GM20431 (cell line): ENCODE measurements at regions not wholly inside any gene's neighbourhood (a gene's known extent, or its start where the extent isn't known, plus 50 kb on each side); places are given as distances from the start of the nearest gene placed in this dataset.

Source experiments
- in situ Hi-C: fragments of 300-500 bp; cut with MseI, MboI; formaldehyde crosslinking; loops from one replicate; pipeline ENCODE4 v1.15.0; 2020; ENCODE audit warnings: low sequenced_read_pairs; ENCODE audit not compliant: unreplicated experiment

- in situ Hi-C loops: no loop called here
These were observed 170.3 kb upstream of the HNRNPA3 start for GRCh38 chr2:177042311-177042710.

- in situ Hi-C loops: no loop called here
These were observed 167.9 kb upstream of the HNRNPA3 start for GRCh38 chr2:177044671-177045070.

GRCh38 chr2:177048981-177049380, 163.6 kb upstream of the HNRNPA3 start:
- in situ Hi-C loops: no loop called here

- in situ Hi-C loops: no loop called here
These were observed 161.3 kb upstream of the HNRNPA3 start for GRCh38 chr2:177051278-177051677.

GRCh38 chr2:177052471-177052870, 160.1 kb upstream of the HNRNPA3 start:
- in situ Hi-C loops: no loop called here

- in situ Hi-C loops: no loop called here
These were observed 159.6 kb upstream of the HNRNPA3 start for GRCh38 chr2:177053038-177053437.

GRCh38 chr2:177053716-177054115, 158.9 kb upstream of the HNRNPA3 start:
- in situ Hi-C loops: no loop called here

- in situ Hi-C loops: no loop called here
These were observed 156.1 kb upstream of the HNRNPA3 start for GRCh38 chr2:177056481-177056929.

- in situ Hi-C loops: no loop called here
These were observed 153.8 kb upstream of the HNRNPA3 start for GRCh38 chr2:177058747-177059146.

GRCh38 chr2:177059293-177059692, 153.3 kb upstream of the HNRNPA3 start:
- in situ Hi-C loops: no loop called here

GRCh38 chr2:177063331-177063730, 149.3 kb upstream of the HNRNPA3 start:
- in situ Hi-C loops: no loop called here

- in situ Hi-C loops: no loop called here
These were observed 148.2 kb upstream of the HNRNPA3 start for GRCh38 chr2:177064422-177064821.

- in situ Hi-C loops: no loop called here
These were observed 143.6 kb upstream of the HNRNPA3 start for GRCh38 chr2:177068967-177069366.

GRCh38 chr2:177072090-177072489, 140.5 kb upstream of the HNRNPA3 start:
- in situ Hi-C loops: no loop called here

- in situ Hi-C loops: no loop called here
These were observed 139.0 kb upstream of the HNRNPA3 start for GRCh38 chr2:177073611-177074010.

GRCh38 chr2:177074099-177074710, 138.4 kb upstream of the HNRNPA3 start:
- in situ Hi-C loops: no loop called here

GRCh38 chr2:177075254-177075653, 137.3 kb upstream of the HNRNPA3 start:
- in situ Hi-C loops: no loop called here

GRCh38 chr2:177076636-177077179, 135.9 kb upstream of the HNRNPA3 start:
- in situ Hi-C loops: no loop called here

- in situ Hi-C loops: no loop called here
These were observed 134.8 kb upstream of the HNRNPA3 start for GRCh38 chr2:177077778-177078177.

GRCh38 chr2:177078416-177078815, 134.2 kb upstream of the HNRNPA3 start:
- in situ Hi-C loops: no loop called here

- in situ Hi-C loops: no loop called here
These were observed 133.7 kb upstream of the HNRNPA3 start for GRCh38 chr2:177078855-177079254.

GRCh38 chr2:177080746-177081284, 131.8 kb upstream of the HNRNPA3 start:
- in situ Hi-C loops: no loop called here
